ENCODE measurements at regions not wholly inside any gene's neighbourhood (a gene's known extent, or its start where the extent isn't known, plus 50 kb on each side); places are given as distances from the start of the nearest gene placed in this dataset.

- ChIA-PET POLR2A (no interaction called here), CTCF (no interaction called here)
- TF ChIP-seq JUN (CRISPR knock-in tag; IDR thresholded peaks at IDR 0.05) (no peak), ZNF281 (CRISPR knock-in tag; IDR thresholded peaks at IDR 0.05) (no peak), ZNF425 (CRISPR knock-in tag; conservative IDR thresholded peaks at IDR 0.05) (no peak), ZNF263 (CRISPR knock-in tag; IDR thresholded peaks at IDR 0.05; ENCODE audit: low read depth) (no peak), GABPB1 (CRISPR knock-in tag; IDR thresholded peaks at IDR 0.05) (no peak), FOXJ3 (CRISPR knock-in tag; IDR thresholded peaks at IDR 0.05; ENCODE audit: borderline replicate concordance) (no peak), NR2C2 (CRISPR knock-in tag; IDR thresholded peaks at IDR 0.05) (no peak), SMAD3 (CRISPR knock-in tag; IDR thresholded peaks at IDR 0.05; ENCODE audit: borderline replicate concordance) (no peak), TCF7 (CRISPR knock-in tag; IDR thresholded peaks at IDR 0.05; ENCODE audit: low read depth) (no peak), ZNF138 (CRISPR knock-in tag; conservative IDR thresholded peaks at IDR 0.05) (no peak), ZNF532 (CRISPR knock-in tag; IDR thresholded peaks at IDR 0.05; ENCODE audit: borderline replicate concordance) (no peak), PRRX2 (CRISPR knock-in tag; IDR thresholded peaks at IDR 0.05) (no peak), ATF6 (CRISPR knock-in tag; IDR thresholded peaks at IDR 0.05) (no peak), ZNF423 (CRISPR knock-in tag; IDR thresholded peaks at IDR 0.05) (no peak), ZNF416 (CRISPR knock-in tag; IDR thresholded peaks at IDR 0.05) (no peak), ELF4 (CRISPR knock-in tag; IDR thresholded peaks at IDR 0.05; ENCODE audit: low read depth) (no peak), ZSCAN18 (CRISPR knock-in tag; IDR thresholded peaks at IDR 0.05) (no peak), NR3C1 (CRISPR knock-in tag; conservative IDR thresholded peaks at IDR 0.05; ENCODE audit: low read depth) (no peak), USF2 (CRISPR knock-in tag; IDR thresholded peaks at IDR 0.05) (no peak), AFF4 (CRISPR knock-in tag; IDR thresholded peaks at IDR 0.05; ENCODE audit: borderline replicate concordance) (no peak)
- DNase-seq (ENCODE audit: low spot score), result no peak
- no peak overlapping the region for H3K27ac Mint-ChIP-seq
- H3K9me3 Mint-ChIP-seq, result peaks cover 12% of the 10 kb centered on the region
- no peaks in the 10 kb centered on the region for H3K36me3 Mint-ChIP-seq
- H3K4me3 Mint-ChIP-seq, result no peak overlapping the region
- H3K27me3 Mint-ChIP-seq (ENCODE audit: low read depth), result peaks cover 3% of the 10 kb centered on the region; the same call in 1 of the 2 replicates
- no peak for ATAC-seq
- H3K4me1 Mint-ChIP-seq, result peaks cover 13% of the 10 kb centered on the region
These were observed 472.8 kb downstream of the CCDC171 start for GRCh38 chr9:16025627-16026026.
